ENCODE measurements at regions not wholly inside any gene's neighbourhood (a gene's known extent, or its start where the extent isn't known, plus 50 kb on each side); places are given as distances from the start of the nearest gene placed in this dataset.

DNA sequence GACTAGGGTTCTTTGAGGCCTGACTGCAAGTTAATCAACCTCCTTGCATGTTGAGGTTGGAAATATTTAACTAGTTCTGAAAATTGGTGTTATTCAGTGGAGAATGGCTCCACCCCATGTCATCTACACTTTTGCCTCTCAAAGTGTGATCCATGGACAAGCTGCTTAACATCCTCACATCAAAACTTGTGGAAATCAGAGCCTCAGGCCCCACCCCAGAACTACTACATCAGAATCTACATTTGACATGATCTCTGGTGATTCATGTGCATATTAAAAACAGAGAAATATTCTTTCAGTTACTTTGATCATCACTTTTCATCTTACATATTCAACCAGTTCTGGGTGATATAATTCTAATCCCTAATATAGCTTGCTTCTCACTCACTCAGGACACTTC lies 632.9 kb downstream of the ARL4A start:
- no peaks in the 10 kb centered on the region for H3K27me3 ChIP-seq (ENCODE audit: control insufficient read depth, insufficient read depth, low read length)
- H3K4me1 ChIP-seq (ENCODE audit: control insufficient read depth, insufficient read depth, low read length) = no peaks in the 10 kb centered on the region
- no peak overlapping the region for H3K4me2 ChIP-seq (ENCODE audit: low read length)
- H3K36me3 ChIP-seq (ENCODE audit: insufficient read depth, low read length) = no peaks in the 10 kb centered on the region
- H3K9ac ChIP-seq (ENCODE audit: low read depth, low read length) = no peak overlapping the region
- H3K9me3 ChIP-seq (replicated peaks; ENCODE audit: low read length) = no peaks in the 10 kb centered on the region
- H3K4me3 ChIP-seq (ENCODE audit: low read length) = no peak overlapping the region

DNA sequence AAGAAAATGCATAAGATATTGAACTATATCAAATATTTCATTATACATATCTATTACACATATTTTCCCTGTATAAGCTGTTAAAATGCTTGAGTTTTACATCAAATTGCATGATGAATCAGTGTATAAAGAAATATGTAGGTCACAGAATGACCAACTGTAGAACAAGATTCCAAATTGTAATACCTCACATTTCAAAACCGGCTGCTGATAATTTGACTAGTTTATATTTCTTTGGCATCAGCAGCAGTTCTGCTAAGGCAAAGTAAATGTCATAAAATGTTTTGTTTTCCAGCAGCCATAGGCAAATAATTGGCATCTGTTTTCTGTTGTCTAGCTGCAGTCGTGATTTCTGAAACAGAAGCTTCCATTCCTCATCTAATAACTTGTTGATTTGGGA lies 633.9 kb downstream of the ARL4A start:
- no peaks in the 10 kb centered on the region for H3K27me3 ChIP-seq (ENCODE audit: control insufficient read depth, insufficient read depth, low read length)
- H3K4me3 ChIP-seq (ENCODE audit: low read length) = no peak overlapping the region
- H3K9ac ChIP-seq (ENCODE audit: low read depth, low read length) = no peak overlapping the region
- no peaks in the 10 kb centered on the region for H3K4me1 ChIP-seq (ENCODE audit: control insufficient read depth, insufficient read depth, low read length)
- no peak overlapping the region for H3K4me2 ChIP-seq (ENCODE audit: low read length)
- no peaks in the 10 kb centered on the region for H3K9me3 ChIP-seq (replicated peaks; ENCODE audit: low read length)
- H3K36me3 ChIP-seq (ENCODE audit: insufficient read depth, low read length) = no peaks in the 10 kb centered on the region

DNA sequence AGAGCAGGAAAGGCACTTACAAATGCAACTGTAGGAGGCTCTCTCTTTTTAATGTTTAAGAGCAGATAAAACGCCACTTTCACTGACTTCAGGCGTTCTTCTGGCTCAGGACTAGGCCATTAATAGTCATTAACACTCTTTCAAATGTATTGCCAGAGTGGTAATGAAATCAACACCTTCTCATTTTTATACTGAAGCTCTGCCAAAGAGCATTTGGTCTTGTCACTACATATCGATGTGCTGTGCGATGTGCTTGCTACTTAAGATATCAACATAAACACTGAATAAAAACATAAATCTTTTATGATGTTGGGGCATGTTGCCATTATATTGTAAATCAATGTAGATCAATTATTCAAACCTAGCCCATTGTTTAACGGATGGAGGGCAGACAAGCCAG lies 634.7 kb downstream of the ARL4A start:
- Histone ChIP-seq H3K27me3 (ENCODE audit: control insufficient read depth, insufficient read depth, low read length) (no peaks in the 10 kb centered on the region), H3K4me2 (ENCODE audit: low read length) (no peak overlapping the region), H3K9me3 (replicated peaks; ENCODE audit: low read length) (no peaks in the 10 kb centered on the region), H3K9ac (ENCODE audit: low read depth, low read length) (no peak overlapping the region), H3K4me3 (ENCODE audit: low read length) (no peak overlapping the region), H3K36me3 (ENCODE audit: insufficient read depth, low read length) (no peaks in the 10 kb centered on the region), H3K4me1 (ENCODE audit: control insufficient read depth, insufficient read depth, low read length) (no peaks in the 10 kb centered on the region)

DNA sequence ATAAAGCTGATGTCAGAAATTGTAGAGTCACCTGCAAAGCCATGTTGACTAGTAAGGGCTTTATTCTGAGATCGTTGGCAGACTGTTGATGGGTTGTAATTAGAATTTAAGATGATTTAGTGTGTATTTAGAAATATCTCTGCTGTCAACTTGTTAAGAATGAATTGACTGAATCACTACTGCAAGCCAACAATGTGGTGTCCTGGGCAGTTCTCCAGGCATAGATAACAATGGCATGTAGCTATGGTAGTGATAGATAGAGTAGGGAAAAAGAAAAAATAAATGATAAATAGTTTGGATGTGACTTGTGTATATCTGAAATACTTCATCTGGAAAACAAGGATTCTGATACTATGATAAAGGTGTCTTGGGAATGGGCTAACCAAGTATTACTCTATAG lies 640.2 kb downstream of the ARL4A start:
- Histone ChIP-seq H3K4me2 (ENCODE audit: low read length) (no peak overlapping the region), H3K4me3 (ENCODE audit: low read length) (no peak overlapping the region), H3K9ac (ENCODE audit: low read depth, low read length) (no peak overlapping the region), H3K4me1 (ENCODE audit: control insufficient read depth, insufficient read depth, low read length) (no peaks in the 10 kb centered on the region), H3K9me3 (replicated peaks; ENCODE audit: low read length) (no peaks in the 10 kb centered on the region), H3K27me3 (ENCODE audit: control insufficient read depth, insufficient read depth, low read length) (no peaks in the 10 kb centered on the region), H3K36me3 (ENCODE audit: insufficient read depth, low read length) (no peaks in the 10 kb centered on the region)

DNA sequence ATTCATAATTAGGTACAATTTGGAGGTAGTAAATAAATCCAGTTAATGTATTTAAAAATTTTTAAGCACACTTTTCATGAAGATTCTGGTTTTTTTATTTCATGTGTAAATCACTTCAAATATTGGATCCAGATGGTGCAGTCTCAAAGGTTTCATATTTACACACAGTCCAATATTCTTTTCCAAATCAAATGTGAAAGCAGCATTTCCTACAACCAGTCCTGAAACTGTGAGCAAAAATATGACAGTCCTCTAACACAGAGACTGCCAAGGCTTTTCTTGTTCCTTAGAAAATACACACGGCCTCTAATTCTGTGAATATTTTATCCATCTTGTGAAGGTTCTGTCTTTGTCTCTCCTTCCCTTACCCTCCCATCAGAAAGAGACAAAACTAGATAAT lies 645.9 kb downstream of the ARL4A start:
- no peak overlapping the region for H3K9ac ChIP-seq (ENCODE audit: low read depth, low read length)
- H3K36me3 ChIP-seq (ENCODE audit: insufficient read depth, low read length) = no peaks in the 10 kb centered on the region
- H3K27me3 ChIP-seq (ENCODE audit: control insufficient read depth, insufficient read depth, low read length) = no peaks in the 10 kb centered on the region
- H3K4me2 ChIP-seq (ENCODE audit: low read length) = no peak overlapping the region
- H3K4me1 ChIP-seq (ENCODE audit: control insufficient read depth, insufficient read depth, low read length) = peaks cover 10% of the 10 kb centered on the region
- H3K4me3 ChIP-seq (ENCODE audit: low read length) = no peak overlapping the region
- H3K9me3 ChIP-seq (replicated peaks; ENCODE audit: low read length) = no peaks in the 10 kb centered on the region

DNA sequence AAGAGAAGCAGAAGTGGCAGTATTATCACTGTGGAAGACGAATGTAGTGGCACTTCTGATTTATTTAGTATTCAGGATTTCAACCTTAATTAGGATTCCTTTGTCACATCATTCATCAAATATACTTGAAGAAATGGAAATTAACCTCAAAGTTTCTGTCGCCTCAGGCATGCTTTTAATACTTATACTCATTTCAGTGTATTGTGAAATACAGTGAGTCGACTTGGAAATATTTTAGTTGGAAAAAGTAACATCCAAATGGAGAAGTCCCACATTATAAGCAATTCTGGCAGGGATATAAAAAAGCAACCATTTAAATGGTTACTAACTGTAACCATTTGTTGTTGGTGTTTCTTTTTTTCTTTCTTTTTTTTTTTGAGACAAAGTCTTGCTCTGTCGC lies 648.8 kb downstream of the ARL4A start:
- Histone ChIP-seq H3K4me3 (ENCODE audit: low read length) (no peak overlapping the region), H3K9me3 (replicated peaks; ENCODE audit: low read length) (no peaks in the 10 kb centered on the region), H3K9ac (ENCODE audit: low read depth, low read length) (no peak overlapping the region), H3K27me3 (ENCODE audit: control insufficient read depth, insufficient read depth, low read length) (no peaks in the 10 kb centered on the region), H3K4me2 (ENCODE audit: low read length) (no peak overlapping the region), H3K36me3 (ENCODE audit: insufficient read depth, low read length) (no peaks in the 10 kb centered on the region), H3K4me1 (ENCODE audit: control insufficient read depth, insufficient read depth, low read length) (peaks cover 10% of the 10 kb centered on the region)

DNA sequence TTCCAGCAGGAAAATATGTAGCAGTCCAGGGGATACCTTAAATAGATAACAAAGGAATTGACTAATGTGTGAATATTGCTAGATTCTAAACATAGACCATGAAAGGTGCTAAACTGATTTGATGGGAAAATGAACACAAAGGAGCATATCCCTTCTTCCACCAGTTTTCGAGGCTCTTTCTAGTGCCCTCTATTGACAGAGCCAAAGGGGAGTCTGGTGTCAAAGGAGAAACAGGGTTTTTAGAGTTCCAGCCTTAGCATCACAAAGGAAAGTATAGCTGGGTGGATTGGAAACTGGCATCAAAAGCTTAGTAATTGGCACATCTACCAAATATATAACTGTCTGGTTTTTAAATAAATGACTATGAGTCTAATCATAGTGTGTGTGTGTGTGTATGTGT lies 636.8 kb downstream of the ETV1 start:
- H3K4me3 ChIP-seq (ENCODE audit: low read length) = no peak overlapping the region
- no peaks in the 10 kb centered on the region for H3K4me1 ChIP-seq (ENCODE audit: control insufficient read depth, insufficient read depth, low read length)
- H3K9ac ChIP-seq (ENCODE audit: low read depth, low read length) = no peak overlapping the region
- H3K4me2 ChIP-seq (ENCODE audit: low read length) = no peak overlapping the region
- H3K36me3 ChIP-seq (ENCODE audit: insufficient read depth, low read length) = no peaks in the 10 kb centered on the region
- H3K27me3 ChIP-seq (ENCODE audit: control insufficient read depth, insufficient read depth, low read length) = no peaks in the 10 kb centered on the region
- no peaks in the 10 kb centered on the region for H3K9me3 ChIP-seq (replicated peaks; ENCODE audit: low read length)

DNA sequence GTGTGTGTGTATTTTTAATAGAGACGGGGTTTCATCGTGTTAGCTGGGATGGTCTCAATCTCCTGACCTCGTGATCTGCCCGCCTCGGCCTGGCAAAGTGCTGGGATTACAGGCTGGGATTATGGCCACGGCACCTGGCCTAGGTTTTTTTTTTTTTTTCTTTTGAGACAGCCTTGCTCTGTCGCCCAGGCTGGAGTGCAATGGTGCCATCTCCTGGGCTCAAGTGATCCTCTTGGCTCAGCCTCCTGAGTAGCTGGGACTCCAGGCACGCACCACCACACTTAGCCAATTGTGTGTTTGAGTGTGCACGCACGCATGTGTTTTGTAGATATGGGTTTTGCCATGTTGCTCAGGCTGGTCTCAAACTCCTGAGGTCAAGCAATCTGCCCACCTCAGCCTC lies 629.8 kb downstream of the ETV1 start:
- Histone ChIP-seq H3K27me3 (ENCODE audit: control insufficient read depth, insufficient read depth, low read length) (no peaks in the 10 kb centered on the region), H3K9me3 (replicated peaks; ENCODE audit: low read length) (no peaks in the 10 kb centered on the region), H3K4me3 (ENCODE audit: low read length) (no peak overlapping the region), H3K36me3 (ENCODE audit: insufficient read depth, low read length) (no peaks in the 10 kb centered on the region), H3K4me2 (ENCODE audit: low read length) (no peak overlapping the region), H3K4me1 (ENCODE audit: control insufficient read depth, insufficient read depth, low read length) (no peaks in the 10 kb centered on the region), H3K9ac (ENCODE audit: low read depth, low read length) (no peak overlapping the region)

DNA sequence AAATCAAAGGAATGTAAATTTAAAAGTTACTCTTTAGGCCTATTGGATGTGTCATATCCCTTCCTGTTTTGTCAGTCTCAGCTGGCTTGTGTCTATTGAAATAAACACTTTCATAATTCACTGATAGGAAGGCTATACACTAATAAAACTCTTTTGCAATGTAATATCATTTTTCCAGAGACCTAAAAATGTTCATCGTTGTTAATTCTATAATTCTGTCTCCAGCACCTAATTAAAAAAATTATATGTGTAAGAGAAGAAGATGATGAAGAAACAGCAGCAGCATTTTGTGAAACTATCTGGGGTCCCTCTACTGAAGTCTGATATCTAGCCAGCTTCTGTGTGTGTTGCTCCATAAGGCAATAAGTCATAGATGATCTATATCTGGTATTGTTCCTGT lies 602.7 kb downstream of the ETV1 start:
- H3K9ac ChIP-seq (ENCODE audit: low read depth, low read length) = no peak overlapping the region

DNA sequence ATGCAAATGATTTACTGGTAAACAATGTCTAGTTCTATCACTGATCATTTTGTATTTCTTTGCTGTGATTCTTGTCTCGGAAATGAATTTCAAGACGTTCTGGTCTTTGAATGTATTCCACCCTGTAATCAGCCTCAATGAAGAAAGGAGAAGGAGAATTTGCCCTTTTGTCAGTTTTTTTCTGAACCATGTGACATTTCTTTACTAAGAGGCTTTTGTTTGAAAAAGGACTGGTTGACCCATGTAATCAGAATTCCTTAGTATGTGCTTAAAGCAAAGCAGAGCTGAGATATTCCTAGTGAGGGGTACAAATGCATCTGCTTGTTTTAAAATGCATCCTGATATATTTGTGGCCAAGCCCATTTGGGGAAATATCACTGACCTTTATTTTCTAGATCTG lies 581.6 kb downstream of the ETV1 start:
- H3K9me3 ChIP-seq (replicated peaks; ENCODE audit: low read length) = no peaks in the 10 kb centered on the region

More for the DNA sequence above, 602.7 kb downstream of the ETV1 start:
- H3K4me2 ChIP-seq (ENCODE audit: low read length) = no peak overlapping the region
- no peaks in the 10 kb centered on the region for H3K4me1 ChIP-seq (ENCODE audit: control insufficient read depth, insufficient read depth, low read length)
- H3K4me3 ChIP-seq (ENCODE audit: low read length) = no peak overlapping the region
- no peaks in the 10 kb centered on the region for H3K27me3 ChIP-seq (ENCODE audit: control insufficient read depth, insufficient read depth, low read length)
- no peaks in the 10 kb centered on the region for H3K9me3 ChIP-seq (replicated peaks; ENCODE audit: low read length)
- no peaks in the 10 kb centered on the region for H3K36me3 ChIP-seq (ENCODE audit: insufficient read depth, low read length)

DNA sequence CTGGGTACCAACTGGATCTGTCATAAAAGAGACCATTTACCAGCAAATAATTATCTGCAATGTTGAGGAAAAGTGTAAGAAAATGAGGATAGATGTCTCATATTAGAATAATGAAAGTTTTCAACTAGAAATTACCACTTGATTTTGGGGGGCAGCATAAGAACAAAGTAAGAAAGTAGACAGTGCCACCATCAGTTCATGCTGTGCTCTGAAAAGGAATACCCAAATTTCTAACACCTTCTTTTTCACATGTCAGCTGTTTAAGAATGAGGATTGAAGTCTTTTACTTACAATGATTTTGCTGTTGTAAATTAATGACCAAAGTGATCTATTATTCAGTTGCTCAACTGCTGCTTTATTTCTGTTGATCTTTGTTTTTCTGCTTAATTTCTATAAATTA lies 578.3 kb downstream of the ETV1 start:
- H3K27me3 ChIP-seq (ENCODE audit: control insufficient read depth, insufficient read depth, low read length) = no peaks in the 10 kb centered on the region
- H3K9me3 ChIP-seq (replicated peaks; ENCODE audit: low read length) = no peaks in the 10 kb centered on the region
- H3K9ac ChIP-seq (ENCODE audit: low read depth, low read length) = no peak overlapping the region
- peaks cover 6% of the 10 kb centered on the region for H3K4me1 ChIP-seq (ENCODE audit: control insufficient read depth, insufficient read depth, low read length)
- no peak overlapping the region for H3K4me3 ChIP-seq (ENCODE audit: low read length)
- no peak overlapping the region for H3K4me2 ChIP-seq (ENCODE audit: low read length)
- H3K36me3 ChIP-seq (ENCODE audit: insufficient read depth, low read length) = no peaks in the 10 kb centered on the region

More for the DNA sequence above, 581.6 kb downstream of the ETV1 start:
- Histone ChIP-seq H3K4me1 (ENCODE audit: control insufficient read depth, insufficient read depth, low read length) (no peaks in the 10 kb centered on the region), H3K27me3 (ENCODE audit: control insufficient read depth, insufficient read depth, low read length) (no peaks in the 10 kb centered on the region), H3K9ac (ENCODE audit: low read depth, low read length) (no peak overlapping the region), H3K36me3 (ENCODE audit: insufficient read depth, low read length) (no peaks in the 10 kb centered on the region), H3K4me2 (ENCODE audit: low read length) (no peak overlapping the region), H3K4me3 (ENCODE audit: low read length) (no peak overlapping the region)

DNA sequence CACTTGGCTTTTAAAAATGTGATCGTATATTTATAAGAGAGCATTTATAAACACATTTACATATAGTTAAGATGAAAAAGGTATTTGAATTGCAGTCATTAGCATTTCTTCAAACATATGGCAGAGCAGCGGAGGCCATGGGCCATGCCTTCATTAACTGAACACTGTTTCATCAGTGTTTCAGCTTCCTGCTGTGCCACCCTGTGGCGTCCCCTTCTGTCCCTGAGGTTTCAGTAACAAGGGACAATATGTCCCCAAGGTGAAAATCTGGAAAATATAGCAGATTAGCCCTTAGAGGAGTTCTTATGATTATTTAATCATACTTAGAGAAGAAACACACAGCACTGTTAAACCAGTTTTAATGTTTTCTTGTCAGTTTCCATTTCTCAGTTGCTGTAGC lies 577.8 kb downstream of the ETV1 start:
- Histone ChIP-seq H3K9me3 (replicated peaks; ENCODE audit: low read length) (no peaks in the 10 kb centered on the region), H3K4me1 (ENCODE audit: control insufficient read depth, insufficient read depth, low read length) (peaks cover 6% of the 10 kb centered on the region), H3K9ac (ENCODE audit: low read depth, low read length) (no peak overlapping the region), H3K4me3 (ENCODE audit: low read length) (no peak overlapping the region), H3K4me2 (ENCODE audit: low read length) (no peak overlapping the region), H3K27me3 (ENCODE audit: control insufficient read depth, insufficient read depth, low read length) (no peaks in the 10 kb centered on the region), H3K36me3 (ENCODE audit: insufficient read depth, low read length) (no peaks in the 10 kb centered on the region)
